Stomach smooth muscle (tissue), 2 donors: ENCODE measurements at regions not wholly inside any gene's neighbourhood (a gene's known extent, or its start where the extent isn't known, plus 50 kb on each side); places are given as distances from the start of the nearest gene placed in this dataset.

Experiments
- H3K27ac ChIP-seq: one replicate; pipeline ENCODE4 v1.7.0; 2013; ENCODE audit warnings: mild to moderate bottlenecking, low read length, inconsistent platforms
- H3K27me3 ChIP-seq, 2 donors: one replicate each; pipeline ENCODE4 v1.7.0; 2013; ENCODE audit warnings: low read length in 2 of 2; ENCODE audit not compliant: insufficient read depth in 2 of 2, control insufficient read depth in 1 of 2
- H3K36me3 ChIP-seq, 2 donors: one replicate each; pipeline ENCODE4 v1.7.0; 2013; ENCODE audit warnings: low read length in 2 of 2; ENCODE audit not compliant: control insufficient read depth in 2 of 2, insufficient read depth in 2 of 2
- H3K4me1 ChIP-seq: one replicate; pipeline ENCODE4 v1.7.0; 2013; ENCODE audit warnings: low read length; ENCODE audit not compliant: control insufficient read depth, insufficient read depth
- H3K4me3 ChIP-seq, 2 donors: one replicate each; pipeline ENCODE4 v1.7.0; 2013; ENCODE audit warnings: low read length in 2 of 2
- H3K9ac ChIP-seq, 2 donors: one replicate each; pipeline ENCODE4 v1.7.0; 2013; ENCODE audit warnings: low read length in 2 of 2, mild to moderate bottlenecking in 1 of 2
- H3K9me3 ChIP-seq, 2 donors: one replicate each; pipeline ENCODE4 v1.7.0; 2013; ENCODE audit warnings: low read length in 2 of 2; ENCODE audit not compliant: control insufficient read depth in 2 of 2
- donor health status: healthy.
- donor health status: Pancreatic carcinoma.

DNA sequence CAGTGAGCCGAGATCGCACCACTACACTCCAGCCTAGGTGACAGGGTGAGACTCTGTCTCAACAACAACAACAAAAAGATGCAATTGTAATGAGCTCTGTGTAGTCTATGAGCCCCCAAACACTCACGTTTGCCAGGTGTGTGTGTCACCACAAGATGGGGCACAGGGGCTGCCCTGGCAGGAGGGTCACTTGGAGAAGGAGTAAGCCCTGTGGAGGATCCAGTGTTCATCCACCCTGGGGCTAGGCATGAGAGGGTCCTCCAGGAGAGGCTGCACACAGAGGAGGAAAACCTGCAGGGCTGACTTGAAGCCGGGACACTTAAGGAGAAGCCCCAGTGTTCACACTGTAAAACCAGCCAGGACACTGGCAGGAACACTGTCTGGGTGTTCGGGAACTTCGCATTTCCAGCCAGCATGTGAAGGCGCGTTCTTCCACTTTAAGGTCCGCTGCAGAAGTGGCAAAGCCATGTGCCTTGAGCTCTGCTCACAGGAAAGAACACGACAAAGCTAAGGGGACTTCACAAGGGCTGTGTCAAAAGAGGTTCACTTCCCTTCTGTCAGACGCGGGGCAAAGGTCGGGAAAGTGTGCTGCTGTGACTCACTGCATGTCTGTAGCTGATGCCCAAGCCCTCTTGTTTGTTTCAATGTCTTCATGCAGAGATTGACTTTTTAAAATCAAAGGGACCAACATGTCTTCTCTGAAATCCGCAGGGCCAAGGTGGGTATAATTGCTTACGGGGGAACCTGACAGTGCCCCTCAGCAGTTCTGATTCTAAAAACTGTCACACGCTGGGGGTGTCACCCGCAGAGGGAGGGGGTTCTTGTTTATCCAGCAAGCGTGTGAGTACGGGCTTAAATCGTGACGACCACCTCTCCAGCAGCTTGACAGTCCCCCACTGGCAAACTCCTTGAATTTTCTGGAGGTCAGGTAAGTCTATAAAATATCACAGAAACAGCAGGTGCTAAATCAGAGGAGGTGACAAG lies 102.8 kb downstream of the RIPK4 start:
- H3K9ac ChIP-seq, result no peak overlapping the region
- peaks cover 3% of the 10 kb centered on the region for H3K4me1 ChIP-seq
- H3K4me3 ChIP-seq, result no peak overlapping the region
- peaks cover 2 to 3% of the 10 kb centered on the region in 2 donors for H3K27me3 ChIP-seq
- no peak overlapping the region for H3K27ac ChIP-seq
- H3K9me3 ChIP-seq, result no peaks in the 10 kb centered on the region
- H3K36me3 ChIP-seq, result no peaks in the 10 kb centered on the region

DNA sequence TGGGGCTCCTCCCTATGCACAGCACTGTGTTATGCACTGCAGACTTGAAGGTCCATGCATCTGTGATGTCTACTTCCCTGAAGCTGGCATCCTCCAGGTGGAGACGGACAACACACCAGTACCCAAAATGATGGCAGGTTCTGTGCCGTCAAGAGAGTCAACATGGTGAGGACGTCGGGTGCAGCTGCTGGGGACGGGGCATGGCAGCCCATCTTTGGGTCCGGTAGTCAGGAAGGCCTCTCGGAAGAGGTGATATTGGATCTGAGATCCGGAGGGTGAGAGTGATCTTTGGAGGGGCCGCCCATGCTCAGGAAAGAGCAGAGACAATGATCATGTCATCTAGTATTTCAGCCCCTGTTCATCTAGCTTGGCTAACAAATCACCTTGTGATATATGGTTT lies 104.1 kb downstream of the RIPK4 start:
- Histone ChIP-seq H3K9me3 (no peaks in the 10 kb centered on the region), H3K27ac (no peak overlapping the region), H3K27me3 (peaks cover 2 to 3% of the 10 kb centered on the region in 2 donors), H3K4me1 (peaks cover 3% of the 10 kb centered on the region), H3K36me3 (no peaks in the 10 kb centered on the region), H3K9ac (no peak overlapping the region), H3K4me3 (no peak overlapping the region)

GRCh38 chr21:41662161-41662560 lies 104.7 kb downstream of the RIPK4 start:
- H3K4me3 ChIP-seq, result no peak overlapping the region
- peaks cover 3% of the 10 kb centered on the region for H3K4me1 ChIP-seq
- no peak overlapping the region for H3K27ac ChIP-seq
- H3K9ac ChIP-seq, result no peak overlapping the region
- no peaks in the 10 kb centered on the region for H3K36me3 ChIP-seq
- no peaks in the 10 kb centered on the region for H3K9me3 ChIP-seq
- peaks cover 2 to 3% of the 10 kb centered on the region in 2 donors for H3K27me3 ChIP-seq

GRCh38 chr21:41660748-41661147 lies 106.1 kb downstream of the RIPK4 start:
- Histone ChIP-seq H3K4me3 (no peak overlapping the region), H3K27me3 (peaks cover 2 to 3% of the 10 kb centered on the region in 2 donors), H3K9ac (no peak overlapping the region), H3K4me1 (peaks cover 3% of the 10 kb centered on the region), H3K36me3 (no peaks in the 10 kb centered on the region), H3K9me3 (no peaks in the 10 kb centered on the region), H3K27ac (no peak overlapping the region)

GRCh38 chr21:41659791-41660560 lies 106.9 kb downstream of the RIPK4 start:
- H3K4me3 ChIP-seq, result no peak overlapping the region
- H3K27me3 ChIP-seq, result peaks cover 0 to 3% of the 10 kb centered on the region in 2 donors
- H3K9ac ChIP-seq, result no peak overlapping the region
- no peak overlapping the region for H3K27ac ChIP-seq
- no peaks in the 10 kb centered on the region for H3K36me3 ChIP-seq
- H3K9me3 ChIP-seq, result no peaks in the 10 kb centered on the region
- peaks cover 3% of the 10 kb centered on the region for H3K4me1 ChIP-seq

GRCh38 chr21:41656946-41657525 lies 109.8 kb downstream of the RIPK4 start:
- H3K9ac ChIP-seq, result no peak overlapping the region
- H3K9me3 ChIP-seq, result no peaks in the 10 kb centered on the region
- no peak overlapping the region for H3K4me3 ChIP-seq
- H3K4me1 ChIP-seq, result no peaks in the 10 kb centered on the region
- no peaks in the 10 kb centered on the region for H3K36me3 ChIP-seq
- no peaks in the 10 kb centered on the region for H3K27me3 ChIP-seq
- no peak overlapping the region for H3K27ac ChIP-seq

DNA sequence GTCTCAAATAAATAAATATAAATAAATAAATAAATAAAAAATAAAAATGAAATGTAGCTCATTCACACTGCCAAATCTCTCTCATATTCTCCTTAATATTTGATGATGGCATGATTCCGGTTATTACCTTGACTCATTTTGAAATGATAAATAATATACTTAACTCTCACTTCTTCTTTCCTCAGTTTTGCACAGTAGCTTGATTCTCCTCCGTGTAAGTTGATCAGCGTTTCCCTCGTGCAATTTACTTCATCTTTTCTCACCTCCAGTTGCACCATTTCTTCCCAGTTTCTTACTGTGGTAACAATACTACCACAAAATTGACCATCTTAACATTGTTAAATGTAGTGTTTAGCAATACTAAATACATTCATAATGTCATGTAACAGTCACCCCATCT lies 111.6 kb downstream of the RIPK4 start:
- Histone ChIP-seq H3K4me1 (no peaks in the 10 kb centered on the region), H3K4me3 (no peak overlapping the region), H3K27ac (no peak overlapping the region), H3K27me3 (peaks cover 0 to 3% of the 10 kb centered on the region in 2 donors), H3K9ac (no peak overlapping the region), H3K36me3 (no peaks in the 10 kb centered on the region), H3K9me3 (no peaks in the 10 kb centered on the region)

- H3K36me3 ChIP-seq, result no peaks in the 10 kb centered on the region
- H3K4me3 ChIP-seq, result no peak overlapping the region
- no peaks in the 10 kb centered on the region for H3K4me1 ChIP-seq
- H3K27ac ChIP-seq, result no peak overlapping the region
- H3K9me3 ChIP-seq, result no peaks in the 10 kb centered on the region
- no peak overlapping the region for H3K9ac ChIP-seq
- H3K27me3 ChIP-seq, result peaks cover 0 to 3% of the 10 kb centered on the region in 2 donors
These were observed 112.8 kb downstream of the RIPK4 start for GRCh38 chr21:41653954-41654491.

GRCh38 chr21:41653243-41653953 lies 113.5 kb downstream of the RIPK4 start:
- Histone ChIP-seq H3K4me3 (no peak overlapping the region), H3K36me3 (no peaks in the 10 kb centered on the region), H3K4me1 (no peaks in the 10 kb centered on the region), H3K9me3 (no peaks in the 10 kb centered on the region), H3K27ac (no peak overlapping the region), H3K27me3 (peaks cover 0 to 3% of the 10 kb centered on the region in 2 donors), H3K9ac (no peak overlapping the region)

DNA sequence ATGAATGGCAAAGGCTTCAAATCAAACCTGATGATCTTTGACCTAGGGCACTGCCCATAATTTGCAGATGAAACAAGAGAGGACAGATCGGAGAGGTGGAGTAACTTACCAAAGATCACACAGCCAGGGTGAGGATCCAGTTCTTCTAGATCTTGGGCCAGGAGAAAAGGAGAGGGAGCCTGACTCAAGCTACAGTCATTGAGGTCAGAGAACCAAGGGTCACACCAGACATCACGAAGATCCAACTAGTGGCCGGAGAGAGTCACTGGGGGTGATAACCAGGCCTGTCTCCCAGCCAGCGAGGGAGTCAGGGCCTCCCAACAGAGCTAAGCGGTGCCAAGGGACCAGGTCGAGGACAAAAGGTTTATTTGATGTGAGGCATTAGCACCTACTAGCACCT lies 115.0 kb downstream of the RIPK4 start:
- Histone ChIP-seq H3K4me3 (no peak overlapping the region), H3K36me3 (no peaks in the 10 kb centered on the region), H3K9ac (no peak overlapping the region), H3K9me3 (no peaks in the 10 kb centered on the region), H3K27me3 (peaks cover 0 to 5% of the 10 kb centered on the region in 2 donors), H3K4me1 (no peaks in the 10 kb centered on the region), H3K27ac (no peak overlapping the region)
